ENCODE measurements at regions not wholly inside any gene's neighbourhood (a gene's known extent, or its start where the extent isn't known, plus 50 kb on each side); places are given as distances from the start of the nearest gene placed in this dataset.

GRCh38 chrX:10818651-10819050 lies 198.3 kb upstream of the MID1 start:
- Mint-ChIP-seq H3K27me3 (no peaks in the 10 kb centered on the region), H3K4me3 (no peak overlapping the region), H3K27ac (no peak overlapping the region), H3K36me3 (no peaks in the 10 kb centered on the region), H3K9me3 (peaks cover 0 to 5% (median 0%) of the 10 kb centered on the region in 7 donors), H3K4me1 (no peaks in the 10 kb centered on the region)
- Histone ChIP-seq H3K27ac (ENCODE audit: insufficient read depth, low read length, poor library complexity, severe bottlenecking) (no peak overlapping the region), H3K36me3 (ENCODE audit: control insufficient read depth, insufficient read depth, low read length) (no peaks in the 10 kb centered on the region), H3K9me3 (ENCODE audit: control insufficient read depth in 2 of 2, low read length in 2 of 2) (no peaks in the 10 kb centered on the region), H3K4me3 (ENCODE audit: low read depth, low read length) (no peak overlapping the region), H3K4me1 (ENCODE audit: control insufficient read depth, insufficient read depth, low read length, poor library complexity, severe bottlenecking) (no peaks in the 10 kb centered on the region), H3K27me3 (ENCODE audit: control insufficient read depth, insufficient read depth, low read length) (no peaks in the 10 kb centered on the region)
- DNase-seq, result no peak
- ATAC-seq (ENCODE audit: low read depth in 2 of 2), result no peak

- Histone ChIP-seq H3K36me3 (ENCODE audit: control insufficient read depth, insufficient read depth, low read length) (no peaks in the 10 kb centered on the region), H3K4me3 (ENCODE audit: low read depth, low read length) (no peak overlapping the region), H3K9me3 (ENCODE audit: control insufficient read depth in 2 of 2, low read length in 2 of 2) (no peaks in the 10 kb centered on the region), H3K27me3 (ENCODE audit: control insufficient read depth, insufficient read depth, low read length) (no peaks in the 10 kb centered on the region), H3K27ac (ENCODE audit: insufficient read depth, low read length, poor library complexity, severe bottlenecking) (no peak overlapping the region), H3K4me1 (ENCODE audit: control insufficient read depth, insufficient read depth, low read length, poor library complexity, severe bottlenecking) (no peaks in the 10 kb centered on the region)
- Mint-ChIP-seq H3K4me3 (no peak overlapping the region), H3K9me3 (peaks cover 0 to 4% (median 0%) of the 10 kb centered on the region in 7 donors), H3K27me3 (no peaks in the 10 kb centered on the region), H3K36me3 (no peaks in the 10 kb centered on the region), H3K27ac (no peak overlapping the region), H3K4me1 (no peaks in the 10 kb centered on the region)
- ATAC-seq (ENCODE audit: low read depth in 2 of 2) (no peak), DNase-seq (no peak)
Observed at GRCh38 chrX:10819973-10820372, 199.6 kb upstream of the MID1 start.

- no peak overlapping the region for H3K4me3 Mint-ChIP-seq
- no peaks in the 10 kb centered on the region for H3K9me3 ChIP-seq (ENCODE audit: control insufficient read depth in 2 of 2, low read length in 2 of 2)
- DNase-seq, result no peak
- no peaks in the 10 kb centered on the region for H3K27me3 Mint-ChIP-seq
- H3K9me3 Mint-ChIP-seq, result peaks cover 0 to 6% (median 0%) of the 10 kb centered on the region in 7 donors
- H3K27ac Mint-ChIP-seq, result no peak overlapping the region
- H3K36me3 Mint-ChIP-seq, result no peaks in the 10 kb centered on the region
- H3K36me3 ChIP-seq (ENCODE audit: control insufficient read depth, insufficient read depth, low read length), result no peaks in the 10 kb centered on the region
- no peaks in the 10 kb centered on the region for H3K4me1 Mint-ChIP-seq
- no peak for ATAC-seq (ENCODE audit: low read depth in 2 of 2)
- no peak overlapping the region for H3K4me3 ChIP-seq (ENCODE audit: low read depth, low read length)
- no peaks in the 10 kb centered on the region for H3K27me3 ChIP-seq (ENCODE audit: control insufficient read depth, insufficient read depth, low read length)
- no peaks in the 10 kb centered on the region for H3K4me1 ChIP-seq (ENCODE audit: control insufficient read depth, insufficient read depth, low read length, poor library complexity, severe bottlenecking)
- H3K27ac ChIP-seq (ENCODE audit: insufficient read depth, low read length, poor library complexity, severe bottlenecking), result no peak overlapping the region
Observed at GRCh38 chrX:10821293-10821692, 200.9 kb upstream of the MID1 start.

GRCh38 chrX:10828036-10828435 lies 207.7 kb upstream of the MID1 start:
- ATAC-seq (ENCODE audit: low read depth in 2 of 2) (no peak), DNase-seq (no peak)
- H3K4me1 Mint-ChIP-seq, result no peaks in the 10 kb centered on the region
- no peak overlapping the region for H3K4me3 Mint-ChIP-seq
- H3K36me3 Mint-ChIP-seq, result no peaks in the 10 kb centered on the region
- Histone ChIP-seq H3K27ac (ENCODE audit: insufficient read depth, low read length, poor library complexity, severe bottlenecking) (no peak overlapping the region), H3K4me1 (ENCODE audit: control insufficient read depth, insufficient read depth, low read length, poor library complexity, severe bottlenecking) (no peaks in the 10 kb centered on the region), H3K4me3 (ENCODE audit: low read depth, low read length) (no peak overlapping the region), H3K9me3 (ENCODE audit: control insufficient read depth in 2 of 2, low read length in 2 of 2) (no peaks in the 10 kb centered on the region), H3K27me3 (ENCODE audit: control insufficient read depth, insufficient read depth, low read length) (no peaks in the 10 kb centered on the region), H3K36me3 (ENCODE audit: control insufficient read depth, insufficient read depth, low read length) (no peaks in the 10 kb centered on the region)
- H3K27ac Mint-ChIP-seq, result no peak overlapping the region
- H3K9me3 Mint-ChIP-seq, result peaks cover 0 to 6% (median 0%) of the 10 kb centered on the region in 7 donors
- no peaks in the 10 kb centered on the region for H3K27me3 Mint-ChIP-seq

DNA sequence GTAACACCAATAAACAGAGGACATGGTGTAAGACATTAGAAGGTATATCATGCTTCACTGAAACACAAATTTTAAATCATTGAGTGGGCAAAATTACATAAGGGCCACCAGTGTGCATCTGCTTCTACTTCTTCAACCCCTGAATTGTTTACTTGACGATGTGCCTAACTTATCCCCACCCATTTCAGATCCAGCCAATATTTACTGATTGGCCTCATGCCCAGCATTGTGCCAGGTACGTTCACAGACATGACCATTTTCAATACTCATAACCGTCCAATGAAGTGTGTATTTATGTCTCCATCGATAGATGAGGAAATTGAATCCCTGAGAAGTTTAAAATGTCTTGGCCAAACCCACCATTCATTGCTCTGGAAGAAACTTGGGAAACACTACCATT lies 208.3 kb upstream of the MID1 start:
- Histone ChIP-seq H3K27ac (ENCODE audit: insufficient read depth, low read length, poor library complexity, severe bottlenecking) (no peak overlapping the region), H3K9me3 (ENCODE audit: control insufficient read depth in 2 of 2, low read length in 2 of 2) (no peaks in the 10 kb centered on the region), H3K4me1 (ENCODE audit: control insufficient read depth, insufficient read depth, low read length, poor library complexity, severe bottlenecking) (no peaks in the 10 kb centered on the region), H3K4me3 (ENCODE audit: low read depth, low read length) (no peak overlapping the region), H3K27me3 (ENCODE audit: control insufficient read depth, insufficient read depth, low read length) (no peaks in the 10 kb centered on the region), H3K36me3 (ENCODE audit: control insufficient read depth, insufficient read depth, low read length) (no peaks in the 10 kb centered on the region)
- Mint-ChIP-seq H3K9me3 (peaks cover 0 to 6% (median 0%) of the 10 kb centered on the region in 7 donors), H3K4me1 (no peaks in the 10 kb centered on the region), H3K27ac (no peak overlapping the region), H3K27me3 (no peaks in the 10 kb centered on the region), H3K36me3 (no peaks in the 10 kb centered on the region), H3K4me3 (no peak overlapping the region)
- no peak for DNase-seq
- no peak for ATAC-seq (ENCODE audit: low read depth in 2 of 2)

GRCh38 chrX:10831716-10832502 lies 211.5 kb upstream of the MID1 start:
- no peak overlapping the region for H3K4me3 ChIP-seq (ENCODE audit: low read depth, low read length)
- no peak overlapping the region for H3K27ac ChIP-seq (ENCODE audit: insufficient read depth, low read length, poor library complexity, severe bottlenecking)
- no peaks in the 10 kb centered on the region for H3K4me1 ChIP-seq (ENCODE audit: control insufficient read depth, insufficient read depth, low read length, poor library complexity, severe bottlenecking)
- peaks cover 0 to 2% (median 0%) of the 10 kb centered on the region in 7 donors for H3K9me3 Mint-ChIP-seq
- DNase-seq, result no peak
- H3K9me3 ChIP-seq (ENCODE audit: control insufficient read depth in 2 of 2, low read length in 2 of 2), result no peaks in the 10 kb centered on the region
- H3K4me1 Mint-ChIP-seq, result no peaks in the 10 kb centered on the region
- no peak overlapping the region for H3K27ac Mint-ChIP-seq
- no peak overlapping the region for H3K4me3 Mint-ChIP-seq
- H3K36me3 ChIP-seq (ENCODE audit: control insufficient read depth, insufficient read depth, low read length), result no peaks in the 10 kb centered on the region
- no peak for ATAC-seq (ENCODE audit: low read depth in 2 of 2)
- no peaks in the 10 kb centered on the region for H3K27me3 Mint-ChIP-seq
- no peaks in the 10 kb centered on the region for H3K36me3 Mint-ChIP-seq
- no peaks in the 10 kb centered on the region for H3K27me3 ChIP-seq (ENCODE audit: control insufficient read depth, insufficient read depth, low read length)

DNA sequence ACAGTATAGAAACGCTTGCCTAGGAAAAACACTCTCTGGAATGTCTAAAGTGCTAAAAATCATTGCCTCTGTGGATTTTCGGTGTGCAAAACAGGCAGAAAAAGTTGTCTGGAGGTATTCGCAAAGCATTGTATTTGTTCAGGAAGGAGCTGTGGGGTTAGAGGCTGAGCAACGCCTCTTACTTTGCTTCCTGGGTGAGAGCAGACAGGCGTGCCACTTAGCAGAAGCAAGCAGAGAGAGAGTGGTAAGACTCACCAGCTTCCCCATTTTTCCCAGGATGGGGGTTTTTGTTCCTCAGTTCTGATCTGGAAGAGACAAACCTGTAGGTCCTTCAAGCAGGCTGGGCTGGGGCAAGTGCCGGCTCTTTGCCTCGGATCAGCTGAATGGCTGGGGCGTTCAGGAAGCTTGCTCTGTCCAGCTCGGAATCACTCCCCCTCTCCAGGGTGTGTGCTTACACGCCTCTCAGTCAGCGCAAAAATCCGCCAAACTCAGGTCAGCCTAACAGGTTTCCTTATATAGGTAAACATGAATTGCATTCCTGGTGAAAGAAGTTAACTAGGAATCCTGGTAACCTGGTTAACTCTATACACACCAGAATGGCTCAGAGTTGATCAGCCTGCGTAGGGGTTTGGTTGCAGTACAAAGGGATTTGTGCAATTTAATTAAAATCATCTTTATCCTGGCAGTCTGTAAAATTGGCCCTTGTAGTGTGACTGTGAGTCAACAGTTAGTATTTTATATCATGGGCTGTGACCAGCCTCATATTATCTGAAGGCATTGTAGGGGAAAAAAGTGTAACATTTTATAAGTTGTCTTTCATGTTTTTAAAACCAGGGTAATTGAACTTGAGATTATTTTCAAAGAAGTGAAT lies 213.1 kb upstream of the MID1 start:
- Histone ChIP-seq H3K4me1 (ENCODE audit: control insufficient read depth, insufficient read depth, low read length, poor library complexity, severe bottlenecking) (no peaks in the 10 kb centered on the region), H3K27ac (ENCODE audit: insufficient read depth, low read length, poor library complexity, severe bottlenecking) (no peak overlapping the region), H3K36me3 (ENCODE audit: control insufficient read depth, insufficient read depth, low read length) (no peaks in the 10 kb centered on the region), H3K27me3 (ENCODE audit: control insufficient read depth, insufficient read depth, low read length) (no peaks in the 10 kb centered on the region), H3K9me3 (ENCODE audit: control insufficient read depth in 2 of 2, low read length in 2 of 2) (no peaks in the 10 kb centered on the region), H3K4me3 (ENCODE audit: low read depth, low read length) (no peak overlapping the region)
- H3K4me1 Mint-ChIP-seq, result no peaks in the 10 kb centered on the region
- no peaks in the 10 kb centered on the region for H3K36me3 Mint-ChIP-seq
- no peak overlapping the region for H3K4me3 Mint-ChIP-seq
- H3K27me3 Mint-ChIP-seq, result no peaks in the 10 kb centered on the region
- no peak overlapping the region for H3K27ac Mint-ChIP-seq
- peaks cover 0 to 2% (median 0%) of the 10 kb centered on the region in 7 donors for H3K9me3 Mint-ChIP-seq
- DNase-seq (no peak), ATAC-seq (ENCODE audit: low read depth in 2 of 2) (no peak)
